A549 (cell line): ENCODE measurements at regions not wholly inside any gene's neighbourhood (a gene's known extent, or its start where the extent isn't known, plus 50 kb on each side); places are given as distances from the start of the nearest gene placed in this dataset.
"Not testable (repeated sequence)": the region's sequence is repeated elsewhere in the genome, so short reads cannot be mapped to it uniquely, and the experiment has no call there.

Experiments
- ATAC-seq, 2 experiments: fragments of 200-7000 bp in 1 of 2; fragments of >200 bp in 1 of 2; cut with Nextera tagmentation in 1 of 2; cut with Tn5 transposase in 1 of 2; 3 replicates each; pipeline versions ENCODE4 v1.8.0 to v1.9.1; 2018 to 2020; ENCODE audit warnings: mild to moderate bottlenecking in 1 of 2, moderate library complexity in 1 of 2
- CTCF ChIA-PET: fragments of 300-600 bp; sonication (Branson Sonifier 250); formaldehyde crosslinking; extraction: SDS; loops from one replicate; lab custom pipeline; 2021; ENCODE audit warnings: antibody characterized with exemption, inconsistent platforms; lab: Yijun Ruan, JAX
- POLR2A ChIA-PET: fragments of 350-600 bp; formaldehyde crosslinking; extraction: SDS; loops from one replicate; lab custom pipeline; 2021; ENCODE audit warnings: antibody characterized with exemption, inconsistent platforms; lab: Yijun Ruan, JAX
- DNase-seq, 2 experiments: peaks; one replicate each; pipeline versions ENCODE4 v3.0.0 to v3.0.0-alpha.2; 2011 to 2016; ENCODE audit warnings: low read depth in 1 of 2, low spot score in 1 of 2
- FAIRE-seq: peaks from 2 replicates; lab custom pipeline; 2011; peaks lifted over from hg19 to GRCh38; lab: Jason Lieb, UNC
- H3K27ac ChIP-seq, 2 experiments: fragments of >200 bp; sonication (Bioruptor Twin); formaldehyde crosslinking; 3 replicates each; pipeline ENCODE4 v1.5.1; 2016 to 2017
- H3K4me1 ChIP-seq: fragments of >200 bp; sonication (Bioruptor Twin); formaldehyde crosslinking; 3 replicates; pipeline ENCODE4 v1.6.1; 2016
- H3K4me2 ChIP-seq: fragments of >200 bp; sonication (Bioruptor Twin); formaldehyde crosslinking; 3 replicates; pipeline ENCODE4 v1.6.1; 2016
- H3K4me3 ChIP-seq: fragments of >200 bp; sonication (Bioruptor Twin); formaldehyde crosslinking; 3 replicates; pipeline ENCODE4 v1.5.1; 2016
- H3K9me3 ChIP-seq: fragments of >200 bp; sonication (Bioruptor Twin); formaldehyde crosslinking; 3 replicates; pipeline ENCODE4 v1.6.1; 2016
- ATOH8 ChIP-seq: fragments of 250-450 bp; sonication (Bioruptor Pico); IDR thresholded peaks from 2 replicates; pipeline ENCODE4 v1.5.0; 2020; ENCODE audit warnings: low read depth, mild to moderate bottlenecking, moderate library complexity
- CBX2 ChIP-seq: fragments of 200-600 bp; sonication (generic); IDR thresholded peaks from 2 replicates; pipeline ENCODE4 v1.6.1; 2016; ENCODE audit warnings: low read depth, mild to moderate bottlenecking, borderline replicate concordance
- CBX8 ChIP-seq: fragments of 200-600 bp; sonication (generic); IDR thresholded peaks from 2 replicates; pipeline ENCODE4 v1.6.1; 2016
- CEBPB ChIP-seq, 2 experiments: fragments of >200 bp in 1 of 2; sonication (Bioruptor Twin) in 1 of 2; formaldehyde crosslinking in 1 of 2; IDR thresholded peaks; 2 replicates each; pipeline ENCODE4 v1.6.1; 2012 to 2016
- EP300 ChIP-seq, 2 experiments: fragments of >200 bp; sonication (Bioruptor Twin); formaldehyde crosslinking; IDR thresholded peaks; 2 replicates in 1 of 2; 3 replicates in 1 of 2; pipeline ENCODE4 v1.6.1; 2016 to 2017
- HMGXB4 ChIP-seq: fragments of 250-450 bp; sonication (Bioruptor Pico); IDR thresholded peaks from 2 replicates; pipeline ENCODE4 v1.5.0; 2021; ENCODE audit warnings: mild to moderate bottlenecking, moderate library complexity, borderline replicate concordance
- HOXB5 ChIP-seq: fragments of 250-450 bp; sonication (Bioruptor Pico); IDR thresholded peaks from 2 replicates; pipeline ENCODE4 v1.5.0; 2020; ENCODE audit warnings: mild to moderate bottlenecking, moderate library complexity
- KDM5A ChIP-seq: fragments of 200-600 bp; sonication (generic); IDR thresholded peaks from 2 replicates; pipeline ENCODE4 v1.6.1; 2016; ENCODE audit warnings: antibody characterized with exemption, mild to moderate bottlenecking
- MAFK ChIP-seq: fragments of 450-650 bp; IDR thresholded peaks from 2 replicates; pipeline ENCODE4 v1.6.1; 2014; ENCODE audit not compliant: partially characterized antibody
- NPAS2 ChIP-seq: fragments of 250-450 bp; sonication (Bioruptor Pico); IDR thresholded peaks from 2 replicates; pipeline ENCODE4 v1.8.0; 2022; ENCODE audit warnings: mild to moderate bottlenecking, moderate library complexity, borderline replicate concordance
- PBX3 ChIP-seq: IDR thresholded peaks from 2 replicates; pipeline ENCODE4 v1.6.1; 2012
- PHF8 ChIP-seq: fragments of 200-600 bp; sonication (generic); IDR thresholded peaks from 2 replicates; pipeline ENCODE4 v1.6.1; 2016; ENCODE audit warnings: low read depth, mild to moderate bottlenecking, antibody characterized with exemption, moderate library complexity, borderline replicate concordance
- POLR2AphosphoS2 ChIP-seq: conservative IDR thresholded peaks from 2 replicates; pipeline ENCODE4 v1.6.1; 2012; ENCODE audit warnings: low read length, improper control_type of control experiment, inconsistent platforms
- RNF2 ChIP-seq: fragments of 200-600 bp; sonication (generic); IDR thresholded peaks from 2 replicates; pipeline ENCODE4 v1.6.1; 2016; ENCODE audit warnings: low read depth, mild to moderate bottlenecking, antibody characterized with exemption, moderate library complexity, borderline replicate concordance
- SREBF2 ChIP-seq: fragments of 450-650 bp; IDR thresholded peaks from 2 replicates; pipeline ENCODE4 v1.6.1; 2014; ENCODE audit warnings: mild to moderate bottlenecking, moderate library complexity
- TFCP2L1 ChIP-seq: fragments of 250-450 bp; sonication (Bioruptor Pico); IDR thresholded peaks from 2 replicates; pipeline ENCODE4 v1.5.0; 2021; ENCODE audit warnings: mild to moderate bottlenecking
- ZC3H11A ChIP-seq: fragments of 450-650 bp; IDR thresholded peaks from 2 replicates; pipeline ENCODE4 v1.6.1; 2014; ENCODE audit warnings: antibody characterized with exemption, mild to moderate bottlenecking
- ZSCAN20 ChIP-seq: fragments of 250-450 bp; sonication (Bioruptor Pico); IDR thresholded peaks from 2 replicates; pipeline ENCODE4 v1.8.0; 2022; ENCODE audit warnings: mild to moderate bottlenecking, moderate library complexity
- WGBS: methylation state at CpG from one replicate; pipeline ENCODE4 v1.1.6; 2017; ENCODE audit errors: missing lambda C conversion rate; 5-methylcytosine and 5-hydroxymethylcytosine counted together

GRCh38 chr2:78817430-78817829 lies 208.1 kb upstream of the REG3G start:
- WGBS, result 24% methylated on average over 4 of the region's 4 CpGs
- Histone ChIP-seq H3K4me1 (no peaks in the 10 kb centered on the region), H3K4me2 (no peak overlapping the region), H3K27ac (no peak overlapping the region), H3K4me3 (no peak overlapping the region), H3K9me3 (no peaks in the 10 kb centered on the region)
- ChIA-PET POLR2A (no interaction called here), CTCF (no interaction called here)
- FAIRE-seq (no peak), DNase-seq (no peak), ATAC-seq (no peak)
- TF ChIP-seq HMGXB4 (CRISPR knock-in tag) (no peak), POLR2AphosphoS2 (no peak), HOXB5 (CRISPR knock-in tag) (no peak), CBX2 (no peak), RNF2 (no peak), PHF8 (no peak), EP300 (IDR thresholded peaks at IDR 0.05) (no peak)

GRCh38 chr2:78832481-78832880 lies 193.0 kb upstream of the REG3G start:
- DNase-seq (no peak), ATAC-seq (no peak), FAIRE-seq (no peak)
- Histone ChIP-seq H3K27ac (no peak overlapping the region), H3K4me2 (no peak overlapping the region), H3K4me3 (no peak overlapping the region), H3K9me3 (no peaks in the 10 kb centered on the region), H3K4me1 (no peaks in the 10 kb centered on the region)
- 0% methylated on average over 2 of the region's 2 CpGs for WGBS
- CTCF ChIA-PET, result no interaction called here
- POLR2A ChIA-PET, result no interaction called here
- TF ChIP-seq KDM5A, result no peak
- TF ChIP-seq, all 56 proteins: peak for 0

GRCh38 chr2:78839259-78839658 lies 186.2 kb upstream of the REG3G start:
- H3K9me3 ChIP-seq, result no peaks in the 10 kb centered on the region
- H3K4me1 ChIP-seq, result no peaks in the 10 kb centered on the region
- H3K4me2 ChIP-seq, result no peak overlapping the region
- no peak for FAIRE-seq
- ATAC-seq, result no peak
- DNase-seq, result no peak
- no peak overlapping the region for H3K27ac ChIP-seq
- CTCF ChIA-PET, result no interaction called here
- no peak for TF ChIP-seq SREBF2
- TF ChIP-seq ZSCAN20 (CRISPR knock-in tag), result no peak
- TF ChIP-seq CBX8, result no peak
- no peak for TF ChIP-seq ZC3H11A
- no peak for TF ChIP-seq ATOH8 (CRISPR knock-in tag)
- no peak for TF ChIP-seq CEBPB (IDR thresholded peaks at IDR 0.05)
- TF ChIP-seq PBX3, result no peak
- TF ChIP-seq MAFK, result no peak
- no peak for TF ChIP-seq EP300 (IDR thresholded peaks at IDR 0.05)
- no peak for TF ChIP-seq NPAS2 (CRISPR knock-in tag)
- TF ChIP-seq TFCP2L1 (CRISPR knock-in tag), result no peak
- WGBS, result 2% methylated on average over 3 of the region's 3 CpGs
- H3K4me3 ChIP-seq, result no peak overlapping the region
- POLR2A ChIA-PET, result no interaction called here

- H3K4me1 ChIP-seq, DNase-seq, FAIRE-seq, H3K9me3 ChIP-seq, ATAC-seq, H3K27ac ChIP-seq, H3K4me3 ChIP-seq, CTCF ChIA-PET, H3K4me2 ChIP-seq, POLR2A ChIA-PET: not testable (repeated sequence)
- WGBS, result 25% methylated on average over 10 of the region's 10 CpGs
Observed at GRCh38 chr2:78840311-78840710, 185.2 kb upstream of the REG3G start.
